ENCODE measurements at regions not wholly inside any gene's neighbourhood (a gene's known extent, or its start where the extent isn't known, plus 50 kb on each side); places are given as distances from the start of the nearest gene placed in this dataset.
"Not testable (repeated sequence)": the region's sequence is repeated elsewhere in the genome, so short reads cannot be mapped to it uniquely, and the experiment has no call there.

DNA sequence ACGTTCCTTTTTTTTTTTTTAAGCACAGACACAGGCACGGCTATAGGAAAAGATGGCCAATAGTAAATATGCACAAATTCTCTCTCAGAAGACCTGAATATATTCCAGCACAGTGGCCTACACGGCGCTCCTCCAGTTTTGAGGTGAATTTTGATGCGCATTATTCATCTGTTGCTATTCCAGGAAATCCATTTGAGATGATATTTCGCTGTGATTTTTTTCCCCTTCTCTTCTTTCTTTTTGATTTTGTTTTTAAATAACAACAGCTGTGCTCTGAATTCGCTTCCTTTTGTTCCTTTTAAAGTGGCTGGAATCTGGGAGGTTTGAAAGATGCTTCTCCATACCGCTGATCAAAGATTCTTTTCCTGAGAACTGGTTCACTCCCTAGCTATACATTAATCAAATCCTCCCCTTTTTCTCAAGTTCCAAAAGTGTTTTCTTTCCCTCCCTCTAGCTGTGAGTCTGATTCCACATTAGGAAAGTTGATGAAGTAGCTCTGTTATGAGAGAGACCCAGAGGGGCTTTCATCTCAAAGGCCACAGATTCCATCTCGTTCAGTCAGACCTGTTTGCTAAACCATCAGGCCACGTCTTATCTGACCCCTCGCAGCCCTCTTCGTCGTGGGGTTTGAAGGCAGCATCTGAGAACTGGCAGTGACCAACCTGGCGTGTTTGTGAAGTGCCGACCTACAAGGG lies 602.7 kb upstream of the NRP1 start:
- no peak overlapping the region for H3K4me3 Mint-ChIP-seq
- H3K36me3 Mint-ChIP-seq (ENCODE audit: insufficient read depth), result peaks cover 3% of the 10 kb centered on the region
- H3K9me3 Mint-ChIP-seq, result peaks cover 0 to 3% of the 10 kb centered on the region in 2 donors
- H3K4me1 Mint-ChIP-seq (ENCODE audit: low read depth in 2 of 2), result no peaks in the 10 kb centered on the region
- no peak overlapping the region for H3K27ac Mint-ChIP-seq
- no peak for ATAC-seq (replicated peaks)
- H3K27me3 Mint-ChIP-seq, result peaks cover 0 to 6% of the 10 kb centered on the region in 2 donors
- DNase-seq, result no peak

DNA sequence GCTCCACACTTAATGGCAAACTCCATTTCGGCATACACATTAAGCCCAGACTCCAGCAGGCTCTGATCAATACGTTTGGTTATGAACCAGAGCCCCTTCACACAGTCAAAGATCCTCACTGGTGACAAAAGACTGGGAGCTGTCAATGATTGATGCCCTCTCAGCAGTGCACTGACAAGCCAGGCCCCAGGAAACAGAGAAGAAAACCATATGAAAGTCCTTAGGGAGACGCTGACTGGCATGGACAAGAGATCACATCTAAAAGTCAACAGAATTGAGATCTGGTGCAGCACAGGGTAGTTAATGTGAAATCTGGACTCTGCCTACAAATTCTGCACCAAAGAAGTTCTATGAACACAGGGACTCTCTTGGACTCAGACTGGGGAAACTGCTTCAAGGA lies 600.9 kb upstream of the NRP1 start:
- Mint-ChIP-seq H3K4me3 (no peak overlapping the region), H3K27me3 (peaks cover 0 to 6% of the 10 kb centered on the region in 2 donors)

DNA sequence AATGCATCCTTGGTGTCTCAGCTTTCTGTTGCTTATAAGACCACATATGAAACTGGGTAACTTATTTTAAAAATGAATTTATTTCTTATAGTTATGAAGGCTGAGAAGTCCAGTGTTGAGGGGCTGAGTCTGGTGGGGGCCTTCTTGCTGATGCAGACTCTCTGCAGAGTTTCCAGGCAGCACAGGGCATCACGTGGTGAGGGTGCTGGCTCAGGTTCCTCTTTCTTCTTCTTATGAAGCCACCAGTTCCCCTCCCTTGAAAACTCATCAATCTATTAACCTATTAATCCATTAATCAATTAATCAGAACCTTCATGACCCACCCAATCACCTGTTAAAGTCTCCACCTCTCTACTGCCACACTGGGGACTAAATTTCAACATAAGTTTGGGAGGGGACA lies 595.6 kb upstream of the NRP1 start:
- Mint-ChIP-seq H3K4me1 (ENCODE audit: low read depth in 2 of 2) (no peaks in the 10 kb centered on the region), H3K27ac (no peak overlapping the region)

More for the DNA sequence above, 600.9 kb upstream of the NRP1 start:
- H3K9me3 Mint-ChIP-seq, result peaks cover 0 to 3% of the 10 kb centered on the region in 2 donors
- no peak overlapping the region for H3K27ac Mint-ChIP-seq
- ATAC-seq (replicated peaks) (no peak), DNase-seq (no peak)
- H3K4me1 Mint-ChIP-seq (ENCODE audit: low read depth in 2 of 2), result no peaks in the 10 kb centered on the region
- H3K36me3 Mint-ChIP-seq (ENCODE audit: insufficient read depth), result peaks cover 3% of the 10 kb centered on the region

DNA sequence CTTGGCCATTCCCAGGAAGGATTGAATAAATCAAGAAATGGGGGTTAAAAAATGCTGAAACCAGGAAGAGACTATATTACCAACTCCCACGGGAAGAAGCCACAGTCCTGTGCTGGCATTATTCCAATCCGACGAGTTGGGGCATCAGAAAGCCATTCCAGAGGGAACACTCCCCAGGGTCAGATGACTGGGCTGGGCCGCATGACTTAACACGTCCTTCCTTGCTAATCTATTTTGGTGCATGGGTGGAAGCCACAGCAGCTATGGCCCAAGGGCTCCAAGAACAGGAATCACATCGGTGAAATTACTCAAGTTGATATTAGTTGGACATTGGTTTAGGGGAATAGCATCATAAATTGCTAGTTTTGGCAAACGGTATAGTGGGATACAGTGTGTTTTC lies 592.9 kb upstream of the NRP1 start:
- DNase-seq, result no peak
- H3K9me3 Mint-ChIP-seq, result no peaks in the 10 kb centered on the region
- H3K27ac Mint-ChIP-seq, result no peak overlapping the region
- H3K36me3 Mint-ChIP-seq (ENCODE audit: insufficient read depth), result no peaks in the 10 kb centered on the region
- H3K4me3 Mint-ChIP-seq, result no peak overlapping the region
- ATAC-seq (replicated peaks), result no peak
- no peaks in the 10 kb centered on the region for H3K4me1 Mint-ChIP-seq (ENCODE audit: low read depth in 2 of 2)
- no peaks in the 10 kb centered on the region for H3K27me3 Mint-ChIP-seq

More for the DNA sequence above, 595.6 kb upstream of the NRP1 start:
- no peak for ATAC-seq (replicated peaks)
- peaks cover 0 to 6% of the 10 kb centered on the region in 2 donors for H3K27me3 Mint-ChIP-seq
- H3K4me3 Mint-ChIP-seq, result no peak overlapping the region
- no peaks in the 10 kb centered on the region for H3K36me3 Mint-ChIP-seq (ENCODE audit: insufficient read depth)
- no peak for DNase-seq
- H3K9me3 Mint-ChIP-seq, result no peaks in the 10 kb centered on the region

DNA sequence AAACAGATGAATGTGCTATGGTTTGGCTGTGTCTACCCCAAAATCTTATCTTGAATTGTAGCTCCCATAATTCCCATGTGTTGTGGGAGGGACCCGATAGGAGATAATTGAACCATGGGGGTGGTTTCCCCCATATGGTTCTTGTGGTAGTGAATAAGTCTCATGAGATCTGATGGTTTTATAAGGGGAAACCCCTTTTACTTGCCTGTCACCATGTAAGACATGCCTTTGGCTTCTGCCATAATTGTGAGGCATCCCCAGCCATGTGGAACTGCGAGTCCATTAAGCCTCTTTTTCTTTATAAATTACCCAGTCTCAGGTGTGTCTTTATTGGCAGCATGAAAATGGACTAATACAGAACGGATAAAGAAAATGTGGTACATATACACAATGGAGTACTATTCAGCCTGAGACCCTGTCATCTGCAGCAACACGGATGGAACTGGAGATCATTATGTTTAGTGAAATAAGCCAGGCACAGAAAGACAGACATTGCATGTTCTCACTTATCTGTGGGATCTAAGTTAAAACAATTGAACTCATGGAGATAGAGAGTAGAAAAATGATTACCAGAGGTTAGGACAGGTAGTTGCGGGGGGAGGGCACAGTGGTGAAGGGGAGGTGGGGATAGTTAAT lies 587.6 kb upstream of the NRP1 start:
- ATAC-seq (replicated peaks), result no peak
- Mint-ChIP-seq H3K36me3 (ENCODE audit: insufficient read depth) (no peaks in the 10 kb centered on the region), H3K27me3 (peaks cover 0 to 21% of the 10 kb centered on the region in 2 donors), H3K27ac (no peak overlapping the region), H3K9me3 (no peaks in the 10 kb centered on the region), H3K4me1 (ENCODE audit: low read depth in 2 of 2) (no peaks in the 10 kb centered on the region), H3K4me3 (no peak overlapping the region)
- DNase-seq, result no peak

DNA sequence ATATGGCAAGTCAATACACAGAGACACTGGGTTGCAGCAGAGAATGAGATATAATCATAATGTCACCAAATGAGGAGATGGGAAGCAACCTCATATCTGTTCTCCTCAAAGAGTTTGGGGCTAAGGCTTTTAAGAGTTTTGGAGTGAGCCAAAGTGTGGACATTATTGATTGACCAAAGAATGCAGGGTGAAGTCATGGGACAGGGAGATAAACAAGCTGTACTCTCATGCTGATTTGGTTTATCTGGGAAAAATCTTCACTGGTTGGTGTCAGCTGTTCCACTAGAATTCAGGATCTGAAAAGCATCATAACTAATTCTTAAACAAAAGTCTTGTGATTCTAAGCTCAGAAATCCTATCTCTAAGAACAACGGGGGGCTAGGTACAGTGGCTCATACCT lies 585.9 kb upstream of the NRP1 start:
- no peaks in the 10 kb centered on the region for H3K9me3 Mint-ChIP-seq
- peaks cover 0 to 21% of the 10 kb centered on the region in 2 donors for H3K27me3 Mint-ChIP-seq
- no peaks in the 10 kb centered on the region for H3K4me1 Mint-ChIP-seq (ENCODE audit: low read depth in 2 of 2)
- H3K4me3 Mint-ChIP-seq, result no peak overlapping the region
- H3K27ac Mint-ChIP-seq, result no peak overlapping the region
- ATAC-seq (replicated peaks), result no peak
- DNase-seq, result no peak
- no peaks in the 10 kb centered on the region for H3K36me3 Mint-ChIP-seq (ENCODE audit: insufficient read depth)

DNA sequence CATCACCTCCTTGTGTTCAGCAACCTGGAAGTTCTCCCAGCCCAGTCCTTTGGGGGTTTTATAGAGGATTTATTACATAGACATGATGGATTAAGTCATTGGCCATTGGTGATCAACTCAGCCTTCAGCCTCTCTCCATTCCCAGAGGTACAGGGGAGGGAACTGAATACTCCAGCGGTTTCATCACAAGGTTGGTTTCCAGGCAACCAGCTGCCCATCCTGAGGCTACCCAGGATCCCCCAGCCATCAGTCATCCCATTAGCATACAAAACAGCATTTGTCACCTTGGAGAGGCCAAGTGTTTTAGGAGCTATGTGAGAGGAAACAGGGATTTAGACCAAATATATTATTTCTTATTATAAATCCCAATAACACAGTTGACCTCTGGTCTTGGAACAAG lies 584.8 kb upstream of the NRP1 start:
- Mint-ChIP-seq H3K4me3 (no peak overlapping the region), H3K27me3 (peaks cover 0 to 21% of the 10 kb centered on the region in 2 donors), H3K36me3 (ENCODE audit: insufficient read depth) (no peaks in the 10 kb centered on the region), H3K4me1 (ENCODE audit: low read depth in 2 of 2) (no peaks in the 10 kb centered on the region), H3K27ac (no peak overlapping the region), H3K9me3 (no peaks in the 10 kb centered on the region)
- ATAC-seq (replicated peaks) (no peak), DNase-seq (no peak)

DNA sequence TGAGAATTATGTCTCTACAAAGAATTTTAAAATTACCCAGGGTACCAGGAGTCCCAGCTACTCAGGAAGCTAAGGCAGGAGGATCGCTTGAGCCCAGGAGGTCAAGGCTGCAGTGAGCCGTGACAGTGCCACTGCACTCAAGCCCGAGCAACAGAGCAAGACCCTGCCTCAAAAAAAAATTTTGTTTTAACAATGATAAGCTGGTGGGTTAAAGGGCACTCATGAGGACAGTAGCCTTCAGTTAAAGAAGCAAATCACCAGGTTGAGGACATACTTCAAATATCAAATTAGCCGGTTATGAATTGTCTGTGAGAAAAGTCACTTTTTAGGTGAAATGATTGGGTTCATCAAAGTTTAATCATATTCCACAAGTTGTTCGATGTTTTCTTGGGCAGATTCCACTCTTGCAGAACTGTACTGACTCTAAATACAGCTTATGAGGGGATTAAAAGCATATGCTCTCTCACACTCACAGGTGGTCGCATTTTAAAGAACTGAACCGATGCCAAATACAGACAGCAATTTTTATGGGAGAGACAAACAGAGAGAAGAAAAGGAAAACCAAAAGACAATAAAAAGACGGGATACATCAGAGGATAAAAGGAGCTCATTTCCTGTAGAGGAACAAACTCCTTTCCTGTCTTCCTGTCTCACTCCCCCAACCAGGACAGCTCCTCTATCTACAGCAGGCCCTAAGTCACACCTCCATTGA lies 582.8 kb upstream of the NRP1 start:
- ATAC-seq (replicated peaks), result no peak
- no peak for DNase-seq
- H3K36me3 Mint-ChIP-seq (ENCODE audit: insufficient read depth), result no peaks in the 10 kb centered on the region
- no peaks in the 10 kb centered on the region for H3K4me1 Mint-ChIP-seq (ENCODE audit: low read depth in 2 of 2)
- H3K9me3 Mint-ChIP-seq, result no peaks in the 10 kb centered on the region
- no peak overlapping the region for H3K4me3 Mint-ChIP-seq
- peaks cover 7 to 30% of the 10 kb centered on the region in 2 donors for H3K27me3 Mint-ChIP-seq
- H3K27ac Mint-ChIP-seq, result no peak overlapping the region

DNA sequence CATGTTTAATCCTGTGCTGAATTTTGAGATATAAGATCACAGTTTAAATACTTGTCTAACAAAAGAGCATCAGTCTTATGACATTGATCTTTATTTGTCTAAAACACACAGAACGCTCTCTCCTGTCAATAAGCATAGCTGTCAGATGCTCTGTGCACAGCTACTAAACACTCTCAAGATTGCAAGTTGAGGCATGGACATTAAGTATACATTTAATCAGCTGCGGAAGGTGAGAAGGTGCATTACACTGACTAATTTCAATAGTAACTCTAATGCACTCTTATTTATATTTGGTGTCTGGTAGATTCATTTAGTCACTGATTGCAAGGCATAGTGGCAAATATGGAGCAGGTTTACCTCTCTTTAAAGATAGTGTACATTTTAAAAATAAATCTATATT lies 580.3 kb upstream of the NRP1 start:
- Mint-ChIP-seq H3K4me3 (no peak overlapping the region), H3K4me1 (ENCODE audit: low read depth in 2 of 2) (no peaks in the 10 kb centered on the region), H3K27ac (no peak overlapping the region), H3K36me3 (ENCODE audit: insufficient read depth) (no peaks in the 10 kb centered on the region), H3K27me3 (peaks cover 17 to 41% of the 10 kb centered on the region in 2 donors), H3K9me3 (peaks cover 0 to 3% of the 10 kb centered on the region in 2 donors)
- DNase-seq (no peak), ATAC-seq (replicated peaks) (no peak)

DNA sequence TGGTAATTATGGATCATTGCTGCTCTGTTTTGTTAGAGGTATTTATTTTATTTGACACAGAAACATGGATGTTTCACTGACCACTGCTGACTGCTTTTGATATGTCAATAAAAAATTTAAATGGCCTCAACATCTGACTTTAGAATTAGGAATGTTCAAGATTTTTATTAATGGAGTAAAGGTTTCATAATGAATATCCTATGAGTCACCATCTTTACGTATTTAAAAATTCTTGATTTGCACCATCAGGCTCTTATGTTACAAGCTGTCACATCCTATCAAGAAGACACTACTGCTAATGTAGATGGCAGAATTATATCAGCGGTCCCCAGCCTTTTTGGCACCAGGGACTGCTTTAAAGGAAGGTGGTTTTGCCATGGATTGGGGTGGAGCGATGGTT lies 578.7 kb upstream of the NRP1 start:
- Mint-ChIP-seq H3K9me3 (peaks cover 0 to 3% of the 10 kb centered on the region in 2 donors), H3K4me1 (ENCODE audit: low read depth in 2 of 2) (no peaks in the 10 kb centered on the region), H3K27me3 (peaks cover 24 to 39% of the 10 kb centered on the region in 2 donors), H3K4me3 (no peak overlapping the region), H3K36me3 (ENCODE audit: insufficient read depth) (no peaks in the 10 kb centered on the region), H3K27ac (no peak overlapping the region)
- ATAC-seq (replicated peaks) (no peak), DNase-seq (no peak)

DNA sequence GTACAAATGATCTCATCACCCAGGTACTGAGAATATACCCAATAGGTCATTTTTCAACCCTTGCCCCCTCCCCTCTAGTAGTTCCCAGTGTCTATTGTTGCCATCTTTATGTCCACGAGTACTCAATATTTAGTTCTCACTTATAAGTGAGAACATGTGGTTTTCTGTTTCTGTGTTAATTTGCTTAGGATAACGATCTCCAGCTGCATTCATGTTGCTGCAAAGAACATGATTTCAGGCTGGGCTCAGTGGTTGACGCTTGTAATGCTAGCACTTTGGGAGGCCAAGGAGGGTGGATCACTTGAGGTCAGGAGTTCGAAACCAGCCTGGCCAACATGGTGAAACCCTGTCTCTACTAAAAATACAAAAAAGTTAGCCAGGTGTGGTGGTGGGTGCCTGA lies 575.0 kb upstream of the NRP1 start:
- not testable (repeated sequence) for H3K9me3 Mint-ChIP-seq; H3K36me3 Mint-ChIP-seq (ENCODE audit: insufficient read depth); H3K4me1 Mint-ChIP-seq (ENCODE audit: low read depth in 2 of 2); H3K4me3 Mint-ChIP-seq; DNase-seq; ATAC-seq (replicated peaks); H3K27ac Mint-ChIP-seq
- peaks cover 24 to 36% of the 10 kb centered on the region in 2 donors for H3K27me3 Mint-ChIP-seq

DNA sequence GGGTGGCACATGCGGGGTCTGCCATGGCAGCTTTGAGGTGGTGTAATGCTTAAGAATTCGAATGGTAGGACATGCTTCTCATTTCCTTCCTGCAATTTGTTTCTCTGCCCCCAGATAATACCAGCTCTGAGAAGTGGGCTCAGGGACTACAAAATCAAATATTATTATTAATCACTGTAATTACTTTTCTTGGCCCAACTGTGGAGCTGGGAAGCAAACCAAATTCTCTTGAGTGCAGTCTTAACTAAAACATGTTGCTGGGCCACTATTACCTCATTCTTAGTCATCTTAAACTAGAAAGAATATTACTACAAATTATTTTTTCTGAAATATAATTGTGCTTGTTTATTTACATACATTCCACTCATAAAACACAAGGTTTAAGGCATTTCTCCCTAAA lies 566.7 kb upstream of the NRP1 start:
- no peak overlapping the region for H3K4me3 Mint-ChIP-seq
- DNase-seq (no peak), ATAC-seq (replicated peaks) (no peak)
- H3K36me3 Mint-ChIP-seq (ENCODE audit: insufficient read depth), result no peaks in the 10 kb centered on the region
- peaks cover 0 to 25% of the 10 kb centered on the region in 2 donors for H3K27me3 Mint-ChIP-seq
- H3K27ac Mint-ChIP-seq, result no peak overlapping the region
- H3K4me1 Mint-ChIP-seq (ENCODE audit: low read depth in 2 of 2), result no peaks in the 10 kb centered on the region
- H3K9me3 Mint-ChIP-seq, result peaks cover 0 to 6% of the 10 kb centered on the region in 2 donors

DNA sequence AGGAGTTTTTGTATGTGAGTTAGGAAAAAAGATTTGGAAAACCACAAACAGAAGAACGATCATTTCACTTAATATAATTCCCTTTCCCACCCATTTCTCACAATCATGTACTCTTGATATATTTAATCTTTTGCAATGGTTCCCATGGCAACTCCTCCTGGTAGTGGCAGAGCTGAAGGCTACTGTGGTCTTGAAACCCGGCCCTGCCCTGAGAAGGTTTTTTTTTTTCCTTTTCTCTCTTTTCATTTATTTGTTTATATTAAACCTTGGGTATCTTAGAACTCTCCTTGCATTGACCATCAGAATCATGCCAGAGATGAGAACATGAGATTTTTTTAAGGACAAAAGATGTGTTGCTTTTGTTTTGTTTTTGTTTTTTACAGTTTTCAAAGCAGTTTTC lies 566.1 kb upstream of the NRP1 start:
- no peaks in the 10 kb centered on the region for H3K36me3 Mint-ChIP-seq (ENCODE audit: insufficient read depth)
- no peak overlapping the region for H3K27ac Mint-ChIP-seq
- peaks cover 0 to 27% of the 10 kb centered on the region in 2 donors for H3K27me3 Mint-ChIP-seq
- DNase-seq (no peak), ATAC-seq (replicated peaks) (no peak)
- no peak overlapping the region for H3K4me3 Mint-ChIP-seq
- H3K9me3 Mint-ChIP-seq, result peaks cover 0 to 6% of the 10 kb centered on the region in 2 donors
- no peaks in the 10 kb centered on the region for H3K4me1 Mint-ChIP-seq (ENCODE audit: low read depth in 2 of 2)

All from effector memory CD8-positive, alpha-beta T cell (primary cell).